GM19468 (cell line): ENCODE measurements at regions not wholly inside any gene's neighbourhood (a gene's known extent, or its start where the extent isn't known, plus 50 kb on each side); places are given as distances from the start of the nearest gene placed in this dataset.
"Not testable (repeated sequence)": the region's sequence is repeated elsewhere in the genome, so short reads cannot be mapped to it uniquely, and the experiment has no call there.

ENCODE experiments used
- ATAC-seq: cut with Tn5 transposase; IDR thresholded peaks from one replicate; pipeline ENCODE4 v1.9.1; 2021; ENCODE audit warnings: mild to moderate bottlenecking, moderate library complexity, moderate number of reproducible peaks; ENCODE audit not compliant: unreplicated experiment; ENCODE audit errors: extremely low read depth

- ATAC-seq: no peak
These were observed 53.8 kb downstream of the ADRB2 start for GRCh38 chr5:148880197-148880596.

GRCh38 chr5:148880696-148881095 is 54.3 kb downstream of the ADRB2 start:
- ATAC-seq: no peak

- ATAC-seq: no peak
These were observed 55.9 kb downstream of the ADRB2 start for GRCh38 chr5:148882332-148882731.

GRCh38 chr5:148884339-148885020 is 58.1 kb downstream of the ADRB2 start:
- ATAC-seq: no peak

GRCh38 chr5:148887123-148887881 is 60.9 kb downstream of the ADRB2 start:
- ATAC-seq: peak; percentile 27

- ATAC-seq: not testable (repeated sequence)
These were observed 63.5 kb downstream of the ADRB2 start for GRCh38 chr5:148889936-148890335.

- ATAC-seq: not testable (repeated sequence)
These were observed 69.0 kb downstream of the ADRB2 start for GRCh38 chr5:148895441-148895840.

- no peak for ATAC-seq
These were observed 71.4 kb downstream of the ADRB2 start for GRCh38 chr5:148897842-148898241.

GRCh38 chr5:148898413-148899075 is 72.1 kb downstream of the ADRB2 start:
- ATAC-seq: no peak

GRCh38 chr5:148899993-148900392 is 73.6 kb downstream of the ADRB2 start:
- no peak for ATAC-seq

GRCh38 chr5:148902478-148902877 is 76.1 kb downstream of the ADRB2 start:
- ATAC-seq: no peak

GRCh38 chr5:148903587-148903986 is 77.2 kb downstream of the ADRB2 start:
- no peak for ATAC-seq

- ATAC-seq: no peak
These were observed 78.0 kb downstream of the ADRB2 start for GRCh38 chr5:148904440-148904839.

- no peak for ATAC-seq
These were observed 79.1 kb downstream of the ADRB2 start for GRCh38 chr5:148905541-148905940.

- no peak for ATAC-seq
These were observed 80.6 kb downstream of the ADRB2 start for GRCh38 chr5:148906968-148907367.

- ATAC-seq: no peak
These were observed 82.6 kb downstream of the ADRB2 start for GRCh38 chr5:148909040-148909439.

- ATAC-seq: no peak
These were observed 83.4 kb downstream of the ADRB2 start for GRCh38 chr5:148909766-148910165.

- ATAC-seq: no peak
These were observed 83.8 kb downstream of the ADRB2 start for GRCh38 chr5:148910216-148910615.

- ATAC-seq: no peak
These were observed 84.4 kb downstream of the ADRB2 start for GRCh38 chr5:148910686-148911361.

- ATAC-seq: no peak
These were observed 85.0 kb downstream of the ADRB2 start for GRCh38 chr5:148911386-148911785.

GRCh38 chr5:148912146-148912545 is 85.7 kb downstream of the ADRB2 start:
- no peak for ATAC-seq
